GM18867 (cell line): ENCODE measurements at regions not wholly inside any gene's neighbourhood (a gene's known extent, or its start where the extent isn't known, plus 50 kb on each side); places are given as distances from the start of the nearest gene placed in this dataset.
"Not testable (repeated sequence)": the region's sequence is repeated elsewhere in the genome, so short reads cannot be mapped to it uniquely, and the experiment has no call there.

Source experiments
- ATAC-seq: cut with Tn5 transposase; IDR thresholded peaks from one replicate; pipeline ENCODE4 v1.9.1; 2021; ENCODE audit warnings: mild to moderate bottlenecking, moderate library complexity; ENCODE audit not compliant: unreplicated experiment

DNA sequence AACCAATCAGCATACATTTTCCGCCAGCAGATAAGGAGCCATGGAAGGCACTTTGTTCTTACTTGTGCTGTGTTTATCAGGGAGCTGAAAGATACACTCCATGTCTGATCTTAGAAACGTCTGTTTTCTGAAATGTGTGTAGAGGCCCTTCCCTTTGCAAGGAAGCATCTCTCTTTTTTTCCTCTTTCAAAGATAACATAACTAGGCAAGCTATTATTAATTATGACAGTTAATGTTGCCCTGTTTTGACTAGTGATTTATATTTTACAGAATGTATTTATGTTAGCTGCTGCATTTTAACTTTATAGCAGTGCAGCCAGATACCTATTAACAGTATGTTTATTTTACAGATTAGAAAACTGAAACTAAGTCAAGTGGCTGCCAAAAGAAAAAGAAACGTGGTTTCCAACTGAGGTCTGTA lies 683.2 kb upstream of the IGFBP3 start:
- no peak for ATAC-seq

DNA sequence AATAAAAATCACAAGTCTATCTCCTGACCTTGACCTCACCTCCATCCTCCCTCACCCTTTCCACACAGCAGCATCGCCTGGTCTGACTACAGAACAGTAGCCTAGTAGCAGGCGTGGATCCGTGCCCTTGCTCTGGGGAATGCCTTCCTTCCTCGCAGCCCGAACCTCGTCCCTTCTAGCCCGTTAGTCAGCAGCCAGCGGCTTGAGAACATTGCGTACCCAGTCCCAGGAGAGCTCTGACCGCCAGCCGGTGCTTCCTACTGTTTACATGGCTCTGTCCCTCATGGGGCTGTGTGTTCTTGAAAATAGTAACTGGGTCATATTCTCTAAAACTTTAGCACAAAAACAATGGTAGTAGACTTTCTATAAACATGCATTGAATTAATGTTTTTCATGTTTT lies 682.7 kb upstream of the IGFBP3 start:
- ATAC-seq = no peak

DNA sequence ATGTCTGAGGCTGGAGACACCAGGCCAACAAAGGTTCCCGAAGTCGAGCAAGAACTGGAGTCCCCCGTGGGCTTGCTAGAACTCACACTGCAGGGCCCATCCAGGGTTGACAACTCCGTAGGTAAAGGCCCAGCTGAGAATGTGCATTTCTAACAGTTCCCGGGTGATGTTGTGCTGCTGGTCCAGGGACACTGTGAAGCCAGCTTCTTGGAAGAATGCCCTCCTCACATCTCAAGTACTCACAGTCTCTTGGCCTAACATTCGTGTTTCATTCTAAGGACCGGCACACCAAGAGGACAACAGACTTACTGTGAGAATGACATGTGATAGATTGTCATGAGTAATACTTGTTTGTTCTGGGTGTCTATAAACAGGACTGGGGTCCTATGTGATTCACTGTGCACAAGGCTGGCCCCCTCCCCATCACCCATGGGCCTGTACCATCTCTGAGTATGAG lies 682.3 kb upstream of the IGFBP3 start:
- ATAC-seq = no peak

DNA sequence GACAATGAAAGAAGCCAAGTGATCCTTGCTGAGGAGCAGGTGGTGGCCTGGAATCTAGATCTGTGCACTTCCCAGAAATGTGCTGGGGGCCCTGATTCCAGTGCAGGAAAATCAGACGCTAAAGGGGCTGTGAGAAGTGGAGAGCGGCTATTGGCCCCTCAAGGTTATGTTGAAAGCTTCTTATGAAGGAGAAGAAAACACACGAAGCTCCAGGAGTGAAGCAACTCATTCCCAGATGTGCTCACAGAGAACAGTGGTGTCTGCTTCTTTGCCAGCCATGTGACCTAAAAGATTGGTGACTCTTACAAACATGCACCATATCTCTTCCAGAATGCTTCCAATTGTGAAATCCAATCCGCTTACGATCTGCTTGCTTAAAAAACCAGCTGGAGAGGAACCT lies 679.3 kb upstream of the IGFBP3 start:
- ATAC-seq = no peak

DNA sequence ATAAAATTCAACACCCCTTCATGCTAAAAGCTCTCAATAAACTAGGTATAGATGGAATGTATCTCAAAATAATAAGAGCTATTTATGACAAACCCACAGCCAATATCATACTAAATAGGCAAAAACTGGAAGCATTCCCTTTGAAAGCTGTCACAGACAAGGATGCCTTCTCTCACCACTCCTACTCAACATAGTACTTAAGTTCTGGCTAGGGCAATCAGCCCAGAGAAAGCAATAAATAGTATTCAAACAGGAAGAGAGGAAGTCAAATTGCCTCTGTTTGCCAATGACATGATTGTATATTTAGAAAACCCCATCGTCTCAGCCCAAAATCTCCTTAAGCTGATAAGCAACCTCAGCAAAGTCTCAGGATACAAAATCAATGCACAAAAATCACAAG lies 673.8 kb upstream of the IGFBP3 start:
- ATAC-seq = not testable (repeated sequence)

DNA sequence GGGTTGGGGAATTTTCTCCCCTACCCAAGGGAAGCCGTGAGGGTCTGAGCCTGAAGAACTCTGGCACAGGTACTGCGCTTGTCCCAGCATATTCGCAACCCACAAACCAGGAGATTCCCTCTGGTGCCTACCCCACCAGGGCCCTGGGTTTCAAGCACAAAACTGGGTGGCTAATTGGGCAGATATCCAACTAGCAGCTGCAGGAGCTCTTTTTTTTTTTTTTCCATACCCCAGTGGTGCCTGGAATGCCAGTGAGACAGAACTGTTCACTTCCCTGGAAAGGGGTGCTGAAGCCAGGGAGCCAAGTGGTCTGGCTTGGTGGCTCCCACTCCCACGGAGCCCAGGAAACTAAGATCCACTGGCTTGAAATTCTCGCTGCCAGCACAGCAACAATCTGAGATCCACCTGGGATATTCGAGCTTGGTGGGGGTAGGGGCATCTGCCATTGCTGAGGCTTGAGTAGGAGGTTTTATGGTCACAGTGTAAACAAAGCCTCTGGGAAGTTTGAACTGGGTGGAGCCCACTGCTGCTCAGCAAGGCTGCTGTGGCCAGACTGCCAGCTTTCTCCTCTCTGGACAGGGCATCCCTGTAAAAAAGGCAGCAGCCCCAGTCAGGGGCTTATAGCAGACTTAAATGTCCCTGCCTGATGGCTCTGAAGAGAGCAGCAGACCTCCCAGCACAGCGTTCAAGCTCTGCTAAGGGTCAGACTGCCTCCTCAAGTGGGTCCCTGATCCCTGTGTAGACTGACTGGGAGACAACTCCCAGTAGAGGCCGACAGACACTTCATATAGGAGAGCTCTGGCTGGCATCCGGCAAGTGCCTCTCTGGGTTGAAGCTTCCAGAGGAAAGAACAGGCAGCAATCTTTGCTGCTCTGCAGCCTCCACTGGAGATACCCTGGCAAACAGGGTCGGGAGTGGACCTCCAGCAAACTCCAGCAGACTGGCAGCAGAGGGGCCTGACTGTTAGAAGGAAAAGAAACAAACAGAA lies 670.1 kb upstream of the IGFBP3 start:
- not testable (repeated sequence) for ATAC-seq

DNA sequence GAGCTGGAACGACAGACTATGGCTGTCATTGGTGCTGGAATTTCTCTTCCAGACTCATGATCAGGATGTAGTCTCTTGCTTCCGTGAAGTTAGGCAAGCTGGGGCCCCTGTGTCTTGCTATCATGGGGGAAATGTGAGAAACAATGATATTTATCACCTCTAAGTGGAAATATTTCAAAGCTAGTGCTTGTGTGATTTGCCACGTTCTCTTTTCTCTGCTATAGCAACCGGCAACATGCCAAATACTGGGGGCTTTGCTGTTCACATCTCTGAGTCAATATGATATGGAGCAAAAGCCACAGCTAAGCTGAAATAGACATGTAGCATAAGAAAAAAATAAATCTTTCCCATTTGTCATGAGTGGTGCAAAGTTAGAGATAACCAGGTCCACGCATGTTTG lies 668.2 kb upstream of the IGFBP3 start:
- no peak for ATAC-seq

DNA sequence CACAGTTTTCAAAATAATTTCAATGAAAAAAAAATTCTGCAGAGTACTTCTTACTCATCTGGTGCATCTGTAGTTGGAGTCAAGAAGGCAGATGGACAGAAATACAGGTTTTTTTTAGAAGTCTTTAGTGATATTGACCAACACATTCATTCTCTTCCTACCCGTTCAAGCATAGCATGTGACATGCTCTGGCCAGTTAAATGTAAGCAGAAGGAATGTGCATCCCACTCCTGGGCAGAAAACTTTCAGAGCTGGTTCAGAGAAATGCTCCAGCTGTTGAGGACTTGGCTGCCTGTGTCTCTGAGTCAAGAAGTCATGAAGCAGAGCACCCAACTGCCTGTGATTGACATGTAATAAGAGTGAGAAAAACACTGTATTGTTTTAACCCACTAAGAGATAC lies 665.3 kb upstream of the IGFBP3 start:
- ATAC-seq = no peak

DNA sequence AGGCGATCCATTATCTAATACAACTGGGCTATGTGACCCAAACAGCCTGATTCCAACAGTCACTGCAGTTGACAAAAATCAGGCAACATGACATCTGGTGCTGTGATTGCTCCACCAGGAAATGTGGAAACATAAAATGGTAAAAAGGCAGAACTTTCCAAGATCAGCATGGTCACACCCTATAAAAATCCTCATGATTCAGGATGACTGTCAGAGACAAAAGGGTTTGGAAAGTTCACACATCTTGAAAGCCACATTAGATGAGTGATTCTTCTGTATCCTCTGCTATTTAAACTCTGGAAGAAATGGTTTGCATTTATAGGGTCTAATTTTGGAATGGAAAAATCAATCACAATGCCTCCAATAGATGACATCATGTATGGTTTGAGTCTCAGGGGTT lies 662.6 kb upstream of the IGFBP3 start:
- ATAC-seq = no peak

DNA sequence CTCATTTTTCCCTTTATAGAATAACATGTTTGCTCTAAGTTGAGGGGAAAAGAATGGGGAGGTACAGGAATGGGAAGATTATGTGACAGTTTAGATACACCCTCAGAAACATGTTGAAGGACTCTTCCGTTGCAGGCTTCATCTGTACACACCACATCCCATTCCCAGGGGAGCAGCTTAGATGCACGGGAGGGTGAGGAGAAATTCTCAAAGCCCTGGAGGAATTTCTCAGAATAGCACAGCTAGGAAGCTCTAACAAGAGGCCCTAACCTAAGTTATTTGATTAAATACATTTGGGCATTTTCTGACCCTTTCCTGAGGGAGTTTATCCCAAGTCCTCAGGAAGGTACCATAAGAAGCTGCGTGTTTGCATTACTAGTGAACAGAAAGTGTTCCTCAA lies 660.2 kb upstream of the IGFBP3 start:
- ATAC-seq = no peak

DNA sequence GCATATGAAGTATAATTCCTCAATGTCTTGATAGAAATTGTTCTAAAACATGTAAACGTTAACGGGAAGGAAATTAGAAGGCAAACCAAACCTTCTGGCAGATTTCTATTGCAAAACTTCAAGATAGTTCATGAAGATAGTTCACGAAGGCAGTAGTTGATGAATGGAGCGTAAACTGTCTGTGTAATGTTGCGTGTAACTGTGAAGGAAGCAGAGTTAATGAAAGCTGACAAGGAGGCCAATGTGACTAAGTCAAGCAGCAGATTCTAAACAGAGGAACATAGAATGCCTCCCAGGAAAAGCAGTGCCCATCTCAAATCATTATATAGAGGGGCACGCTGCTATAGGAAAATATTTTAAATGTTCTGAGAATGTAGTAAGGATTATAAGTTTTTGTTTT lies 659.7 kb upstream of the IGFBP3 start:
- no peak for ATAC-seq

DNA sequence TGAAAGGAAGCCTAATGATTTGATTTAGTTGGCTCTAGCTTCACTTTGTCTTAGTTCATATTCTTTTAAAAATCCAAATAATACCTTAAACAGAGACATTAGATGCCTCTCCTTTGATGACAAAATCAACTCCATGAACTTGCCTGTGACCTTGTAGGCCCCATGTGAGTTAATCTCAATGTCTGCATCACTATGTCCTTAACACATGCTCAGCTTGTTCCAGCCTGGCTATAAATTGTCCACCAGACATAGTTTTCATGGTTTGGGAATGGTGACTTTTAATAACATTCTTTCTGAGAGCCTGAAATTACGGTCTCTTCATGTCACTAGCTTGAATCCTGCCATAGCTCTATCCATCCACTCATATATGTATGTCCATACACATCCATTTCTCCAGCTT lies 656.3 kb upstream of the IGFBP3 start:
- ATAC-seq = no peak

DNA sequence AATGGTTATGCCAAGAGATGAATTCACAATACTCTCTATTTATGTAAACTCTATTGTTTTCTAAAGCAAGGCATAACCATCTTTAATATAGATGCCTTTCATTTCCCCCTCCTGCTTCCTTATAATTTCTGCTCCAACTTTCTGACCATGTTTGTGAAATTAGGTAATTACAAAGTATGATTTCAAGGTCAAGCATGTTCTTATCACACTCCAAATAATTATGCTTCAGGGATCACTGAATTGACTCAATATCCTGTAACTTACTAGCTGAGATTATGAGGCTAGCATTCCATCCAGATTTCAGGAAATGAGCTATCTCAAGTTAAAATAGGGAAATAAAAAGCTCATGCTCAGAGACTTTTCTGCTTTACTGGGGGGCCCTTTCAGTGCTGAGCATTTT lies 655.9 kb upstream of the IGFBP3 start:
- no peak for ATAC-seq

DNA sequence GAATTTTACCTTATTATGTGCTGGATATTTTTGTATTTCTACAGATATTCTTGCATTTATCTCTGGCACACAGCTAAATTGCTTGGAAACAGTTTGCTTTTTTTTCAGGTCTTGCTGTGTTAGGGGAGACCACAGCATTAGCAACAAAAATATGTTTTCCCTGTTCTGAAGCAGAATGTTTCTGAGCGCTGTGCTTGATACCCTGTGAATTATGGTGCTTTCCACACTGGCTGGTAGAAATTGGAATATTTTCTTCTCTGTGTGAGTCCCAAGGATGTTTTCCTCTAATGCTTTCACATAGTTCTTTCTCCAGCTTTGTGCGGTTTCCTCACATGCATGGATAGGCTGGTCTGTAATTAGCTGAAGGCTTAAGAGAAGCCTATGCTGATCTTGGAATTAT lies 651.6 kb upstream of the IGFBP3 start:
- ATAC-seq = no peak

DNA sequence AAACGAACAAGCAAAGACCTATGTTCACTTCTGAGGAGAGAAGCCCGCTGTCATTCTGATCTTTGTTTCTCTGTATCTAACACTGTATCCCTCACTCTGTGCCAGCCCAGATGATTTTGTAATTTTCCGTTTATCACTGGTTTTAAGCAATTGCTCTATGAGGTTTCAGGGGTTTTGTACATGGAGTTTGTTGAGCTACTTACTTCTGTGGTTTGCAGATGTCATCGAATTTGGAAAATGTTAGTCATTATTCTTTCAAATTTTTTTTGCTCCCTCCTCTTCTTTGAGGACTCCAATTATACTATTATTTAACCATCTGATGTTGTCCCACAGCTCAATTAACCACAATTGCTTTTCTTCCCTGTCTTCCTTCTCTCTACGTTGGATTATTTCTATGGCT lies 650.9 kb upstream of the IGFBP3 start:
- no peak for ATAC-seq

DNA sequence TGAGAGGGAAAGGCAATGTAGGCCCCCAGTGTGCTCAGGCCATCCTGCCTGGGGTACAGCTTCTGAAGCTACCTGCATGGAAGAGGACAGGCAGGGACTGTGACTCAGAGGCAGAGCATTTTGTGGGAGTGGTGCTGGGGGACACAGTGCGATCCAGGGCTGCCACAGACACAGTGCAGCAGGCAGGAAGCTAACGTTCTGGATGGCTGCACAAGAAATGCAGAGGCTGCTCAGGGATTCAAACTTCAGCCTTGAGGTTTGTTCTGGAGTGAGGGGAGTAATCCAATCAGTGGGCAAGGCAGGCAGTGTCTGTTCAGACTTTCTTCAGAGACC lies 648.0 kb upstream of the IGFBP3 start:
- ATAC-seq = no peak

DNA sequence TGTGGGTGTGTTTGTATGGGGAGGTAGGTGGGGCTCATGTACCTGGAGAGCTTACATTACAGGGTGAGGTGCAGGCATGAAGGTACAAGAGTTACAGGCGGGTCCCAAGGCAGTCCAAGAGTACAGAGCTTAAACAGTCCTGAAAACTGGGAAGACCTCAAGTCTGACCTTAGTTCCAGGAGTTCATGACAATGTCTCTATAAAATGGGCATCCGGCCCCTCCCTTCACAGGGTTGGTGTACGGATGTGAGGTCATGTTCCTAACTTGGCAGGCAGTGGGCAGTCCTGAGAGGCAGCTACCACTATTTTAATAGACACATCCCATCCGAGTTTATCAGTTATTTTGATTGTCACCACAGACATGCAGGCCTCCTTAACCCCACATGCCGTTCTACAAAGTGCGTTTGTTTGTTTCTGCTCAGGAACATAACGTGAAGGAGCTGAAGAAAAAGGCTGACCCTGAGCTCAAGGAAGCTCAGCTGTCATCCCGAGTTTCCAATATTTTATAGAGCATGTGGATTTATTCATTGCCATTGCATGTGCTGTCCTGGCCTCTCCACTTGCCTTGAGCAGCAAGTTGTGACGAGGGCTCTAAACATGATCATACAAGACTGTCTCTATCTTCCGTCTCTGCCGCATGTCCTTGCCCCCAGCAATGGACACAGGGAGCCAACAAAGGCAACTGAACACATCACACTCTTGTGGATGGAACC lies 647.5 kb upstream of the IGFBP3 start:
- no peak for ATAC-seq

DNA sequence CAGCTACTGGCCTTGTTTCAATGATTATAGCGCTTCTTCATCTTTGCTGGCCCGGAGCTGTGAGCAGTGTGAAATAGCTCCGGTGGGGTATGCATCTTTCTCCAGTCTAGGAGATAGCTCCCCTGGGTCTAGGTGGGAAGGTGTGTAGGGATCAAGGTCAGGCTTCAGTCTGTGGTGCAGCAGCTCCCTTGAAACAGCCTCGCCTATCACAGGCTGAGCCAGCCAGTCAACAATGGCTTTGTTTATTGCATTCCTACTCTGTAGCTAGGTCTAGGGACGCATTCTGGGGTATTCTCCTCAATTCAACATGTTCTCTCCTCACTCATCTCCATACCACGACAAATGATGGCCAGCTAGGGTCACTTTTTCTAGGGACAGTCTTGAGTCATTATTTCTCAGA lies 646.8 kb upstream of the IGFBP3 start:
- no peak for ATAC-seq

DNA sequence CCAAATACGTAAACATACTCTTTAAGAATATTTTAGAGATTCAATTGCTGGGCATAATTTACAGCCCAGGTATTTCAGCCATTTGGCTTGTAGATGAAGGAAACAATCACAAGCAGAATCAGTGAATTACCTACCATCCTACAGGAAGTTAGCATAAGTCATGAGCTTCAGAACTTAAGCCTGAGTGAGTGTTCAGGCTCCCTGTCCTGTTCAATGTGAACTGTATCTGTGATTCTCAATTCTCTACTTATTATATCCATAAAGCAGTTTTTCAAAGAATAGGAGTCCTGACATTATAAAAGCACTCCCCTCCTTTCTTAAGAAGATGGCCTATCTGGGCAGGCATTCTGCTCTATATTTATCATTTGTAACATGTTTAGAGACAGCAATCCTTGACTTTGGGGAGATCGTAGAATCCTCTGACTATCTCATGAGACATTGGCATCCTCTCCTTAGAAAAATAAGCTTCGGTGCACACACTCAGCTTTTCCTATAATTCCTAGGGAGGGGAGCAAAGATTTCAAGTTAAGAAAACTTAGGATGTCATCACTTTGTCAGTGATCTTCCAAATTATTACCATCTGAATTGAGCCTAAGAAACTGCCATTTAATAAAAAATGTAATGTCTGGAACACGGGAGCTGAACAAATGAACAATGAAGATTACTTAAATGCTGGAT lies 645.2 kb upstream of the IGFBP3 start:
- ATAC-seq = no peak

DNA sequence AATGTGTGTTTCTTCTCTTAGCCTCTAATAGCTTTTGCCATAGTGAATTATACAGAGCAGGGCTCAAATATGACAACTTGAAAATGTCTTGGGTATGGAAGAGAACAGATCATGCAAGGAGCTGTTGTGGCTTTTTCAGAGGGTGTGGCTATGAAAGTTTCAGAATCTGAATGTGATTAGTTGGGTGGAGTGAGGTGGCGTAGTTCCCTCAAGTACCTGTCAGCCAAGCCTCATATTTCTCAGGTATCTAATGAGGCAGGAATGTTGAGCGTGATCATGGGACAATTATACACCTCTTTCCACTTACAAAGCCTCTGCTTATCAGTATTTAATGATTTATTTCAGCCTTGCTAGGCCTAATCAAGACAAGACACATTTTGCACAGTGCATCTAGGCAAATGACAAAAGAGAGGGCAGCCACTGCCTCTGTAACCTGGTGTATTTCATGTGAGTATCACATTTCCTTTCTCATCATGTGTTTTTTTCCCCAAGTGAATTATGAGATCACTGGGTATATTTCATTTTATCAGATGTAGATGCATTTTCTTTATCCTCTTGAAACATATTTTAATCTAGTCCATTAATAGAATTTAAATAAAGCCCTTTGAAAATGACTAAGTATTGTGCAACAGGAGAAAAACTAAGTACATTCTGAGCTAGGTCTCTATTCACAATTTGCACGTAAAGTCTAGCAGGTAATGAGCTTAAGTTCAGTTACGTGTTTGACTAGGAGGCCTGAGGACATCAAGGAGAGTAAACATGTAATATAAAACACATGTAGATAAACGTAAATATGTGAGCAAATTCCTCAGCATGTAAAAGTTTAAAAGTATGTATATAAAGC lies 644.4 kb upstream of the IGFBP3 start:
- ATAC-seq = no peak
